H9 (cell line): ENCODE measurements at regions not wholly inside any gene's neighbourhood (a gene's known extent, or its start where the extent isn't known, plus 50 kb on each side); places are given as distances from the start of the nearest gene placed in this dataset.

Experiments
- DNase-seq: peaks from one replicate; pipeline ENCODE4 v3.0.0-alpha.2; 2017
- H2AFZ ChIP-seq: one replicate; pipeline ENCODE4 v1.6.1; 2013; ENCODE audit warnings: mild to moderate bottlenecking, low read length, control low read depth, moderate library complexity
- H2AK5ac ChIP-seq: 2 replicates; pipeline ENCODE4 v1.6.1; 2013; ENCODE audit warnings: low read length, control low read depth, mixed read lengths; ENCODE audit not compliant: insufficient read length
- H2BK120ac ChIP-seq: one replicate; pipeline ENCODE4 v1.6.1; 2013; ENCODE audit warnings: low read depth, mild to moderate bottlenecking, low read length, control low read depth, inconsistent platforms; ENCODE audit not compliant: poor library complexity, severe bottlenecking
- H2BK12ac ChIP-seq: 2 replicates; pipeline ENCODE4 v1.6.1; 2013; ENCODE audit warnings: low read length, control low read depth, mixed read lengths, low read depth; ENCODE audit not compliant: insufficient read length
- H2BK15ac ChIP-seq: 2 replicates; pipeline ENCODE4 v1.6.1; 2013; ENCODE audit warnings: low read depth, low read length, control low read depth
- H2BK20ac ChIP-seq: one replicate; pipeline ENCODE4 v1.6.1; 2013; ENCODE audit warnings: low read depth, mild to moderate bottlenecking, low read length, control low read depth, inconsistent platforms; ENCODE audit not compliant: poor library complexity, severe bottlenecking
- H2BK5ac ChIP-seq: 2 replicates; pipeline ENCODE4 v1.6.1; 2013; ENCODE audit warnings: low read length, control low read depth, mixed read lengths; ENCODE audit not compliant: insufficient read length
- H3K14ac ChIP-seq: 2 replicates; pipeline ENCODE4 v1.6.1; 2013; ENCODE audit warnings: low read length, control low read depth; ENCODE audit not compliant: insufficient read depth
- H3K18ac ChIP-seq: 2 replicates; pipeline ENCODE4 v1.6.1; 2013; ENCODE audit warnings: low read depth, mild to moderate bottlenecking, mixed read lengths, low read length, control low read depth; ENCODE audit not compliant: insufficient read length
- H3K23ac ChIP-seq: 2 replicates; pipeline ENCODE4 v1.6.1; 2013; ENCODE audit warnings: low read length, control low read depth, mixed read lengths, low read depth; ENCODE audit not compliant: insufficient read length
- H3K23me2 ChIP-seq: 2 replicates; pipeline ENCODE4 v1.6.1; 2013; ENCODE audit warnings: low read depth, mild to moderate bottlenecking, mixed read lengths, low read length, control low read depth; ENCODE audit not compliant: insufficient read length, poor library complexity, severe bottlenecking
- H3K27ac ChIP-seq: 2 replicates; pipeline ENCODE4 v1.5.1; 2013; ENCODE audit warnings: low read length, control low read depth, mixed read lengths, low read depth; ENCODE audit not compliant: insufficient read length
- H3K27me3 ChIP-seq: 2 replicates; pipeline ENCODE4 v1.6.1; 2013; ENCODE audit warnings: low read length, control low read depth, inconsistent platforms; ENCODE audit not compliant: insufficient read depth
- H3K4ac ChIP-seq: 2 replicates; pipeline ENCODE4 v1.6.1; 2013; ENCODE audit warnings: low read depth, mild to moderate bottlenecking, control low read depth, inconsistent platforms, low read length, moderate library complexity
- H3K4me1 ChIP-seq: 2 replicates; pipeline ENCODE4 v1.6.1; 2013; ENCODE audit warnings: low read length, control low read depth, inconsistent platforms; ENCODE audit not compliant: insufficient read depth
- H3K4me2 ChIP-seq: 2 replicates; pipeline ENCODE4 v1.6.1; 2013; ENCODE audit warnings: low read length, control low read depth, mixed read lengths; ENCODE audit not compliant: insufficient read length, insufficient read depth
- H3K56ac ChIP-seq: 2 replicates; pipeline ENCODE4 v1.6.1; 2013; ENCODE audit warnings: low read depth, mild to moderate bottlenecking, mixed read lengths, low read length, control low read depth; ENCODE audit not compliant: insufficient read length
- H3K79me1 ChIP-seq: 2 replicates; pipeline ENCODE4 v1.6.1; 2013; ENCODE audit warnings: low read depth, mild to moderate bottlenecking, moderate library complexity, low read length, control low read depth, inconsistent platforms; ENCODE audit not compliant: insufficient read depth, poor library complexity, severe bottlenecking
- H3K79me2 ChIP-seq: 2 replicates; pipeline ENCODE4 v1.6.1; 2013; ENCODE audit warnings: low read length, control low read depth, inconsistent platforms; ENCODE audit not compliant: insufficient read depth
- H3K9ac ChIP-seq: 2 replicates; pipeline ENCODE4 v1.6.1; 2013; ENCODE audit warnings: low read length, control low read depth, mixed read lengths; ENCODE audit not compliant: insufficient read length; ENCODE audit errors: extremely low read depth
- H3K9me3 ChIP-seq: one replicate; pipeline ENCODE4 v1.6.1; 2013; ENCODE audit warnings: low read depth, low read length, inconsistent platforms; ENCODE audit not compliant: control insufficient read depth
- H3T11ph ChIP-seq: one replicate; pipeline ENCODE4 v1.6.1; 2013; ENCODE audit warnings: mild to moderate bottlenecking, low read length, control low read depth, inconsistent platforms
- H4K20me1 ChIP-seq: one replicate; pipeline ENCODE4 v1.6.1; 2013; ENCODE audit not compliant: control insufficient read depth, insufficient read length, insufficient read depth
- H4K5ac ChIP-seq: 2 replicates; pipeline ENCODE4 v1.6.1; 2013; ENCODE audit warnings: low read depth, mild to moderate bottlenecking, mixed read lengths, low read length, control low read depth; ENCODE audit not compliant: insufficient read length
- H4K8ac ChIP-seq: replicated peaks from 2 replicates; pipeline ENCODE4 v1.6.1; 2013; ENCODE audit warnings: low read length, control low read depth, mixed read lengths, low read depth; ENCODE audit not compliant: insufficient read length
- H4K91ac ChIP-seq: 2 replicates; pipeline ENCODE4 v1.6.1; 2013; ENCODE audit warnings: low read depth, mild to moderate bottlenecking, moderate library complexity, mixed read lengths, low read length, control low read depth; ENCODE audit not compliant: insufficient read length
- H3K27ac Mint-ChIP-seq, 3 experiments: 2 replicates in 2 of 3; 3 replicates in 1 of 3; pipeline ENCODE4 v1.8.0; 2020 to 2021; ENCODE audit warnings: mixed read lengths in 3 of 3, mild to moderate bottlenecking in 1 of 3, moderate library complexity in 1 of 3
- H3K27me3 Mint-ChIP-seq: 2 replicates; pipeline ENCODE4 v1.8.0; 2021; ENCODE audit warnings: low read depth, mild to moderate bottlenecking, moderate library complexity, mixed read lengths
- H3K36me3 Mint-ChIP-seq, 3 experiments: 2 replicates in 2 of 3; 3 replicates in 1 of 3; pipeline ENCODE4 v1.8.0; 2020 to 2021; ENCODE audit warnings: low read depth in 3 of 3, mixed read lengths in 3 of 3; ENCODE audit not compliant: insufficient read depth in 1 of 3
- H3K4me1 Mint-ChIP-seq, 2 experiments: 2 replicates each; pipeline ENCODE4 v1.8.0; 2020; ENCODE audit warnings: mixed read lengths in 2 of 2
- H3K4me3 Mint-ChIP-seq, 2 experiments: 2 replicates in 1 of 2; 3 replicates in 1 of 2; pipeline ENCODE4 v1.8.0; 2020 to 2021; ENCODE audit warnings: mild to moderate bottlenecking in 2 of 2, mixed read lengths in 2 of 2, moderate library complexity in 1 of 2
- H3K9me3 Mint-ChIP-seq, 2 experiments: 2 replicates in 1 of 2; 3 replicates in 1 of 2; pipeline ENCODE4 v1.8.0; 2020; ENCODE audit warnings: mild to moderate bottlenecking in 2 of 2, mixed read lengths in 2 of 2, moderate library complexity in 1 of 2
- WGBS: extraction: QIAGEN DNeasy Blood & Tissue Kit; methylation state at CpG from one replicate; pipeline ENCODE4 v1.1.7; 2013; ENCODE audit warnings: missing lambda C conversion rate, low lambda C conversion rate, mixed read lengths; ENCODE audit not compliant: insufficient read length; ENCODE audit errors: extremely low coverage; 5-methylcytosine and 5-hydroxymethylcytosine counted together
- TF ChIP-seq, protein P1 (sequence below): fragments of 200-600 bp; sonication (generic); conservative IDR thresholded peaks from 3 replicates; pipeline ENCODE4 v1.8.0; 2021; ENCODE audit warnings: antibody characterized with exemption, mild to moderate bottlenecking

DNA sequence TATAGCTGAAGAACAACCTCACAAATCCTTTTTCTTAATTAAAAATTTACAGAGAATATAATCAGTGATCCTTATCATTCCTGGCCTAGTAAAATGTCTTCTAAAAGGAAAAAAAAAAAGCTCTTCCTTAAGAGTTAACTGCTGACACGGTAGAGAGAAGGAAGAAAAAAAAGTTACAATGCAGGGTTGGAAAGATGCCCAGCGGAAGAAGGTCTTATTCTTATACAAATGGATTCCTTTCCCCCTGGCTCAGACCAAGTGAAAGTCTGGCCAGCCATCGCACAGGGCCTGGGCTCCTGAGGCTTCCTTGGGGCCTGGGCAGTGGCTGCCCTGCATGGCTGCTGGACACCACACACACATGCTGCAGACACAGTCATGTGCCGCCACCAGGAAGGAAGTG is 688.6 kb downstream of the TENT5A start:
- no CpG with 5 or more reads among the region's 4 CpGs for WGBS
- Histone ChIP-seq H3K4me1 (no peaks in the 10 kb centered on the region; the same call in 1 of the 2 replicates), H3K27me3 (no peaks in the 10 kb centered on the region), H3T11ph (no peak overlapping the region), H2AFZ (no peak overlapping the region), H4K5ac (no peak overlapping the region), H3K56ac (no peak overlapping the region), H3K23ac (no peak overlapping the region), H4K8ac (no peak overlapping the region), H2BK15ac (no peak overlapping the region), H2AK5ac (no peak overlapping the region), H2BK5ac (no peak overlapping the region), H2BK120ac (no peak overlapping the region), H3K79me1 (no peaks in the 10 kb centered on the region), H3K9me3 (no peaks in the 10 kb centered on the region), H2BK20ac (no peak overlapping the region), H3K23me2 (no peaks in the 10 kb centered on the region), H3K18ac (no peak overlapping the region), H3K14ac (no peak overlapping the region), H3K4ac (no peak overlapping the region), H3K9ac (no peak overlapping the region), H3K4me2 (no peak overlapping the region), H4K91ac (no peak overlapping the region), H2BK12ac (no peak overlapping the region), H3K27ac (no peak overlapping the region), H4K20me1 (no peaks in the 10 kb centered on the region), H3K79me2 (no peaks in the 10 kb centered on the region)
- peaks cover 0 to 4% of the 10 kb centered on the region in 2 experiments; a peak in 4 of 5 replicates for H3K9me3 Mint-ChIP-seq
- no peak overlapping the region for H3K4me3 Mint-ChIP-seq
- DNase-seq: no peak
- TF ChIP-seq, protein P1, sequence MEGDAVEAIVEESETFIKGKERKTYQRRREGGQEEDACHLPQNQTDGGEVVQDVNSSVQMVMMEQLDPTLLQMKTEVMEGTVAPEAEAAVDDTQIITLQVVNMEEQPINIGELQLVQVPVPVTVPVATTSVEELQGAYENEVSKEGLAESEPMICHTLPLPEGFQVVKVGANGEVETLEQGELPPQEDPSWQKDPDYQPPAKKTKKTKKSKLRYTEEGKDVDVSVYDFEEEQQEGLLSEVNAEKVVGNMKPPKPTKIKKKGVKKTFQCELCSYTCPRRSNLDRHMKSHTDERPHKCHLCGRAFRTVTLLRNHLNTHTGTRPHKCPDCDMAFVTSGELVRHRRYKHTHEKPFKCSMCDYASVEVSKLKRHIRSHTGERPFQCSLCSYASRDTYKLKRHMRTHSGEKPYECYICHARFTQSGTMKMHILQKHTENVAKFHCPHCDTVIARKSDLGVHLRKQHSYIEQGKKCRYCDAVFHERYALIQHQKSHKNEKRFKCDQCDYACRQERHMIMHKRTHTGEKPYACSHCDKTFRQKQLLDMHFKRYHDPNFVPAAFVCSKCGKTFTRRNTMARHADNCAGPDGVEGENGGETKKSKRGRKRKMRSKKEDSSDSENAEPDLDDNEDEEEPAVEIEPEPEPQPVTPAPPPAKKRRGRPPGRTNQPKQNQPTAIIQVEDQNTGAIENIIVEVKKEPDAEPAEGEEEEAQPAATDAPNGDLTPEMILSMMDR: no peak
- peaks cover 19 to 20% of the 10 kb centered on the region in 2 experiments for H3K4me1 Mint-ChIP-seq
- no peak overlapping the region; a peak in 1 of 7 replicates for H3K27ac Mint-ChIP-seq
- no peaks in the 10 kb centered on the region for H3K27me3 Mint-ChIP-seq
- H3K36me3 Mint-ChIP-seq: peaks cover 0 to 2% (median 0%) of the 10 kb centered on the region in 3 experiments; a peak in 2 of 7 replicates
